ENCODE measurements at regions not wholly inside any gene's neighbourhood (a gene's known extent, or its start where the extent isn't known, plus 50 kb on each side); places are given as distances from the start of the nearest gene placed in this dataset.

- no peak for TF ChIP-seq CTCF (IDR thresholded peaks at IDR 0.05)
- no peak for TF ChIP-seq POLR2A (IDR thresholded peaks at IDR 0.05; ENCODE audit: low read depth)
- no peak for TF ChIP-seq POLR2AphosphoS5 (IDR thresholded peaks at IDR 0.05)
- TF ChIP-seq EP300 (IDR thresholded peaks at IDR 0.05): no peak
Measured at GRCh38 chr4:11261066-11261850, 167.4 kb downstream of the HS3ST1 start.
